ENCODE measurements at regions not wholly inside any gene's neighbourhood (a gene's known extent, or its start where the extent isn't known, plus 50 kb on each side); places are given as distances from the start of the nearest gene placed in this dataset.

GRCh38 chr2:145855142-145855541 is 1335.2 kb upstream of the ZEB2 start:
- DNase-seq (ENCODE audit: low spot score) = no peak

GRCh38 chr2:145854039-145854755 is 1334.3 kb upstream of the ZEB2 start:
- DNase-seq (ENCODE audit: low spot score) = peak; percentile 2

GRCh38 chr2:145851730-145852129 is 1331.8 kb upstream of the ZEB2 start:
- no peak for DNase-seq (ENCODE audit: low spot score)

- DNase-seq (ENCODE audit: low spot score) = no peak
Observed at GRCh38 chr2:145849466-145849865, 1329.5 kb upstream of the ZEB2 start.

GRCh38 chr2:145846982-145847381 is 1327.1 kb upstream of the ZEB2 start:
- no peak for DNase-seq (ENCODE audit: low spot score)

GRCh38 chr2:145845923-145846322 is 1326.0 kb upstream of the ZEB2 start:
- DNase-seq (ENCODE audit: low spot score) = no peak

GRCh38 chr2:145845207-145845894 is 1325.4 kb upstream of the ZEB2 start:
- DNase-seq (ENCODE audit: low spot score) = peak; percentile 1

GRCh38 chr2:145841973-145842372 is 1322.1 kb upstream of the ZEB2 start:
- no peak for DNase-seq (ENCODE audit: low spot score)

GRCh38 chr2:145836986-145837385 is 1317.1 kb upstream of the ZEB2 start:
- DNase-seq (ENCODE audit: low spot score) = no peak

- no peak for DNase-seq (ENCODE audit: low spot score)
Observed at GRCh38 chr2:145835665-145836064, 1315.7 kb upstream of the ZEB2 start.

- no peak for DNase-seq (ENCODE audit: low spot score)
Observed at GRCh38 chr2:145832681-145833080, 1312.8 kb upstream of the ZEB2 start.

GRCh38 chr2:145829931-145830330 is 1310.0 kb upstream of the ZEB2 start:
- DNase-seq (ENCODE audit: low spot score) = no peak

GRCh38 chr2:145827235-145827634 is 1307.3 kb upstream of the ZEB2 start:
- no peak for DNase-seq (ENCODE audit: low spot score)

- no peak for DNase-seq (ENCODE audit: low spot score)
Observed at GRCh38 chr2:145824384-145824783, 1304.5 kb upstream of the ZEB2 start.

GRCh38 chr2:145822892-145823534 is 1303.1 kb upstream of the ZEB2 start:
- DNase-seq (ENCODE audit: low spot score) = no peak

GRCh38 chr2:145820651-145821050 is 1300.7 kb upstream of the ZEB2 start:
- DNase-seq (ENCODE audit: low spot score) = no peak

- no peak for DNase-seq (ENCODE audit: low spot score)
Observed at GRCh38 chr2:145818890-145819504, 1299.1 kb upstream of the ZEB2 start.

- no peak for DNase-seq (ENCODE audit: low spot score)
Observed at GRCh38 chr2:145815933-145816332, 1296.0 kb upstream of the ZEB2 start.

GRCh38 chr2:145813481-145813880 is 1293.6 kb upstream of the ZEB2 start:
- no peak for DNase-seq (ENCODE audit: low spot score)

- DNase-seq (ENCODE audit: low spot score) = no peak
Observed at GRCh38 chr2:145812165-145812554, 1292.2 kb upstream of the ZEB2 start.

- no peak for DNase-seq (ENCODE audit: low spot score)
Observed at GRCh38 chr2:145811276-145812164, 1291.6 kb upstream of the ZEB2 start.

All from SK-N-DZ (cell line).